Epithelial cell of prostate (primary cell): ENCODE measurements at regions not wholly inside any gene's neighbourhood (a gene's known extent, or its start where the extent isn't known, plus 50 kb on each side); places are given as distances from the start of the nearest gene placed in this dataset.
"Not testable (repeated sequence)": the region's sequence is repeated elsewhere in the genome, so short reads cannot be mapped to it uniquely, and the experiment has no call there.

Experiments used
- DNase-seq: peaks from one replicate; pipeline ENCODE4 v3.0.0-alpha.2; 2011; ENCODE audit warnings: low read depth, low spot score
- H3K27ac ChIP-seq: fragments of 450-650 bp; 2 replicates; pipeline ENCODE4 v1.5.1; 2017; ENCODE audit warnings: mild to moderate bottlenecking

- H3K27ac ChIP-seq = no peak overlapping the region
- no peak for DNase-seq
These were observed 1303.3 kb downstream of the SUCLG1 start for GRCh38 chr2:83155826-83156225.

- no peak overlapping the region for H3K27ac ChIP-seq
- DNase-seq = no peak
These were observed 1315.1 kb downstream of the SUCLG1 start for GRCh38 chr2:83143946-83144345.

DNA sequence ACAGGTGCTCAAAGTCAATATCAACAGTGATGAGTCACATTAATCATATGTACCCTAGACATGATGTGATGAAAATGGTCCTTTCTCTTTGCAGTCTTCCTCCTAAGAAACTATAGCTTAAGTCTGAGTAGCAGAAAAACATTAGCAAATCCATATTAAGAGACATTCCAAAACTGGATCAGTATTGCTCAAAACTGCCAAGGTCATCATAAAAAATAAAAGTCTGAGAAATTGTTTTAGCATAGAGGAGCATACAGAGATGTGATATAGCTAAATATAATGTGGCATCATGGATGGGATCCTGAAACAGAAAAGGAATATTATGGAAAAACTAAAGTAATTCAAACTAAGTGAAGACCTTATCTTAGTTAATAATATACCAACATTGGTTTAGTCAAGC, 1316.1 kb downstream of the SUCLG1 start:
- DNase-seq = no peak
- H3K27ac ChIP-seq = no peak overlapping the region

DNA sequence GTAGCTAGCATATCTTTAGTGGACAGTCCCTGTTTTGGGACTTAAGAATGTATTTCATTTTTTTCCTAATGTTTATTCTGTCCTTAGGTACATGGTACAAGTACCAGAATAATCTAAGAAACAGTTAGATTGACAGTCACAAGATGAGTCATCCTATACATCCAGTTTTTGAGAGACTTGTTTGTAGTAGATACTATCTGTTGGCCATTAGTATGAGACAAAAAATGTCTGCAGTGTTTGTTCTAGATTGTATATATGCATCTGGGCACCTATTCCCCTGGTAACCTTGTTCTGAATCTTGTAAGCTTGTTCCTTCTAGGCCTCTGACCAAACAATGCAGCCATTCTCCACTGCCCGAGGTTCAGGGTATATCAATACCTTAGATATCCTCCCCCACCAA, 1343.5 kb downstream of the SUCLG1 start:
- DNase-seq = no peak
- no peak overlapping the region for H3K27ac ChIP-seq

DNA sequence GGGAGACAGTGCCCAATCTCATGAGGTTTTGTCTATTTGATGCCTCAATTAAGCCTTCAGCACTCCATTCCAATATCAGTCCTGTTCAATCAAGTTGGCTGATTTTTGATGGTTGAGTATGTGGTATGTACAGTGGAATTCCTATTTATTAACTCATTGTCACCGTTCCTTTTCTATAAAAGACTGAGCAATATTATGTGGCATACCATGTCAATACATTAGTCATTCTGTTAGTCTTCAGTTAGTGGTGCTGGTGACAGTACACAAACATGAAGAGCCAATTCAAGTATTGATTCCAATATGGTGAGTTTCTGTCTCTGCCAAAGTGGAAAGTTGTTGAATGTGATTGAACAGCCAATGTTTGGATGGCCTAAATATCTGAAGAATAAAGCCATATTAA, 1343.9 kb downstream of the SUCLG1 start:
- H3K27ac ChIP-seq = no peak overlapping the region

GRCh38 chr2:83113953-83114352, 1345.1 kb downstream of the SUCLG1 start:
- no peak for DNase-seq
- no peak overlapping the region for H3K27ac ChIP-seq

More for the DNA sequence above, 1343.9 kb downstream of the SUCLG1 start:
- DNase-seq = no peak

GRCh38 chr2:83112858-83113257, 1346.2 kb downstream of the SUCLG1 start:
- no peak for DNase-seq
- H3K27ac ChIP-seq = no peak overlapping the region

DNA sequence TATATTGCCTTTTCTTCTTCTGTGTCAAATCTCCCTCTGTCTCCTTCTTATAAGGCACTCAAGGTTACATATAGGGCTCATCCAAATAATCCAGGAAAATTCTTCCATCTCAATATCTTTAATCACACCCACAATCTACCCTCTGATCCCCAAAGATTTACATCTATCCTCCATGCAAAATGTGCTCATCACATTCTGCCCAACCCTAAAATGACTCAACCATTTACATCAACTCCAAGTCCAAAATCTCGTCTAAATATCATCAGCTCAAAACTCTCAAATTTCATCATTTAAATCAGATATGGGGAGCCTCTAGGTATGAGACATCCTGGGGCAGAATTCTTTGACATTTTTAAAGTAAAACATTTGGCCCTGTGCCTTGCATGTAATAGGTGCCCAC, 1349.8 kb downstream of the SUCLG1 start:
- no peak overlapping the region for H3K27ac ChIP-seq
- DNase-seq = no peak

DNA sequence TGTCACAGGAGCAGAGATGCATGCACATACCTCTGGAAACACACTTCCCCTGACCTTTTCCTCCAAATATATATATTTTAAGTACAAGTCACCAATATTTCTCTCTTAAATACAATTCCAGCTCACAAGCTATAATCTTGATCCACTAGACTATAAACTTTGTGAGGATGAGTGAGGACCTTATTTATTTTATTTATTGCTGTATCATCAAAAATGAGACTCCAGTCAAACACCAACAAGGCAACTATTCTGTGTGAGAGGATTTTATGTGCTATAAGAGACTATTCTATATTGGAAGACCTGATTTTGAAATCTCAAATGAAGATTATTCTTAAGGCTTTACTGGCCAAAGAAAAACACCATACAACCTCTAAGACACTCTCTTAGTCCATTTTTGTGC, 1352.2 kb downstream of the SUCLG1 start:
- DNase-seq = no peak

DNA sequence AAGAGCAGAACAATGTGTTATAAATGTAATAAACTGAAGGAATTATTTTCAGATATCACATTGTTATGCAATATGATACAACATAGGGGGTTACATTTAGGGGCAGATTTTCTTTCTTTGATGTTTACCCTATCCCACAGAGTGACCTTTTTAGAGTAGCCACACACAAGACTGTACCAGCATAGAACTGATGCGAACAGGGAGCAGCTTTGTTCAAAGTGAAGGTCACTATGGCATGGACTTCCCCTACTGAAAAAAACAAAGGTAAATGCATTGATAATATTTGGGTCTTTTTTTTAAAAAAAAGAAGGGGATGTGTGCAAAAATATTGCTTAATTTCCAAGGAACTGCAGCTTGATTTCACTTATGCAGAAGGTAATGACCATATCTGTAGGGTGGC, 1354.9 kb downstream of the SUCLG1 start:
- no peak for DNase-seq
- H3K27ac ChIP-seq = peak overlapping the region; percentile 50

More for the DNA sequence above, 1352.2 kb downstream of the SUCLG1 start:
- H3K27ac ChIP-seq = no peak overlapping the region

- no peak for DNase-seq
- peak overlapping the region; percentile 50 for H3K27ac ChIP-seq
These were observed 1355.5 kb downstream of the SUCLG1 start for GRCh38 chr2:83103613-83104012.

DNA sequence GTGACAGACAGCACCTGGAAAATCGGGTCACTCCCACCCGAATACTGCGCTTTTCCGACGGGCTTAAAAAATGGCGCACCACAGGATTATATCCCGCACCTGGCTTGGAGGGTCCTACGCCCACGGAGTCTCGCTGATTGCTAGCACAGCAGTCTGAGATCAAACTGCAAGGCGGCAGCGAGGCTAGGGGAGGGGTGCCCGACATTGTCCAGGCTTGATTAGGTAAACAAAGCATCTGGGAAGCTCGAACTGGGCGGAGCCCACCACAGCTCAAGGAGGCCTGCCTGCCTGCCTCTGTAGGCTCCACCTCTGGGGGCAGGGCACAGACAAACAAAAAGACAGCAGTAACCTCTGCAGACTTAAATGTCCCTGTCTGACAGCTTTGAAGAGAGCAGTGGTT, 1370.0 kb downstream of the SUCLG1 start:
- not testable (repeated sequence) for DNase-seq, H3K27ac ChIP-seq

- no peak for DNase-seq
- no peak overlapping the region for H3K27ac ChIP-seq
These were observed 1373.2 kb downstream of the SUCLG1 start for GRCh38 chr2:83085869-83086268.

DNA sequence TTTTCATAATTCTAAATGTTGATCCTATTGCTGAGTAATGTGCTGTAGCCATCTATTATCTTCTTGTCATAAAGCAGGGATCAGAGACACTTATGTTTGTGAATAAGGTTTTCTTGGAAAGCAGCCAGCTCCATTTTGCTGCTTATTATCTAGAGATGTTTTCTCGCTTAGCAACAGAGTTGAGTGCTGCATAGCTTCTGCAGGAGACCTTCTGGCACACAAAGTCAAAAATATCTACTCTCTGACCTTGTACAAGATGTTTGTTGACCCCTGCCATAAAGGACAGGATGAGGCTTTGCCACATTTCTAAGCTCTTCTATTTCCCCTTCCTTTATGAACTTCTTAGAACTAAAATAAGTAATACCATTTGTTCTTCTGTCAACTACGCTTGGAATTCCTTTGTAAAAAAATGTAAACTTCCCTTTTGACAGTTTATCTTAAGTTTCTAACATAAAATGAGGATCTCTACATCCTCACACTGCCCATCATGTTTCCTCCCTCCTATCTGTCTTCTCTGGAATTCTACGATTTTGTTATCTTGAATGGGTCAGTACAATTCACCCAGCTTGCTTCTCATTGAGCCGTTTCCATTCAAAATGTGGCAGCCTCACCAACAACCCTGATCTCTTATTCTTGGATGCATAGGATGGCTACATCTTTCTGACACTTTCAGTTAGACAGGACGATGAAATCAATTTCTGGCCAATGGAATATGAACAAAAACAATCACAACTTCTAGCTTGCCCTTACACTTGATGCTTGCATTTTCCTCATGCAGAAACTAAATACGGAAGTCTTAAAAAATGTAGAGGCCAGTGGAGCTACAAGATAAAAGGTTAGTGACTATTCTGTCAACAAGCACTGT, 1377.0 kb downstream of the SUCLG1 start:
- H3K27ac ChIP-seq = no peak overlapping the region
- no peak for DNase-seq

DNA sequence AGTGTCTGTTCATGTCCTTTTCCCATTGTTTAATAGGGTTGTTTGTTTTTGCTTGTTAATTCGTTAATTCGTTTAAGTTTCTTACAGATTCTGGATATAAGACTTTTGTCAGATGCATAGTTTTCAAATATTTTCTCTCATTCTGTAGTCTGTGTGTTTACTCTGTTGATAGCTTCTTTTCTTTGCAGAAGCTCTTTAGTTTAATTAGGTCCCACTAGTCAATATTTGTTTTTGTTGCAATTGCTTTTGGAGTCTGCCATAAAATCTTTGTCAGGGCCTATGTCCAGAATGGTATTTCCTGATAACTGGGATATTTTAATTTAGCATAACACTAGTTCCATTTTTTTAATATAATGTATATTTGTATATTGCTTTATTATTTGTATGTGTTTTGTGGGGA, 1380.1 kb downstream of the SUCLG1 start:
- no peak overlapping the region for H3K27ac ChIP-seq
- DNase-seq = no peak

DNA sequence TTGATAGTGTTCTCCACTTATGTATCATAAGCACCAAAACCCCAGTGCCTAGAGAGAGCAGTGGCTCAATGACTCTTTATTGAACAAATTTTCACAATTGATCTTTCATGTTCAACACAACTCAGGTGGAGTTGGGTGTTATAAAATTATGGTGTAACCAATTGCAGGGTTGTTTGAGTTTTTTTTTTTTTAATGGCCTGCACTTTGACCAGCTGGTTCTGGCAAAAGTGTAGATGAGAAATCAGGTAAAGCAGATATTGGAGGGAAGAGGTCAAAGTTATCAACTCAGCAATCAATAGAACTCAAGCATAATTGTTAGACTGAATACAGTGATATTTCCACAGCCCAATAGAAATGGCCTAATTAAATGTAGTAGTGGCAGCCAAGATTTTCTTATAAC, 1386.3 kb downstream of the SUCLG1 start:
- no peak for DNase-seq
- H3K27ac ChIP-seq = no peak overlapping the region

- no peak for DNase-seq
- H3K27ac ChIP-seq = no peak overlapping the region
These were observed 1387.2 kb downstream of the SUCLG1 start for GRCh38 chr2:83071914-83072313.

DNA sequence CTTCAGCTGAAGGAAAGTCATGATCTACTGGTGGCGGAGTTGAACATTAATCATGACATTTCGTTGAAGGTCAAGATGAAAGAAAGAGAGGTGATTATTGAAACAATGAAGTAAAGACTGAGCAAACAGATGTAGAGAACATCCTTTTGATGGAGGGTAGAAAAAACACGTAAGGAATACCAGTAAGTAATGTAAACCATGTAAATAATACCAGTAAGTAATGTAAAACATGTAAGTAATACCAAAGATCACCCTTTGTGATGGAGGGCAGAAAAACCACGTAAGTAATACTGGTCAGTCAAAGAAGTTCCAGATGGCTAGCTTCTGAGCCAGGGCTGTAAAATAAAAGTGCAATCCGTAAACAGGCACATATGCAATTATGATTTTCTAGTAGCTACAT, 1387.7 kb downstream of the SUCLG1 start:
- DNase-seq = no peak
- H3K27ac ChIP-seq = no peak overlapping the region

- no peak overlapping the region for H3K27ac ChIP-seq
- no peak for DNase-seq
These were observed 1389.4 kb downstream of the SUCLG1 start for GRCh38 chr2:83069724-83070123.

GRCh38 chr2:83068714-83069113, 1390.4 kb downstream of the SUCLG1 start:
- H3K27ac ChIP-seq = no peak overlapping the region
- no peak for DNase-seq

DNA sequence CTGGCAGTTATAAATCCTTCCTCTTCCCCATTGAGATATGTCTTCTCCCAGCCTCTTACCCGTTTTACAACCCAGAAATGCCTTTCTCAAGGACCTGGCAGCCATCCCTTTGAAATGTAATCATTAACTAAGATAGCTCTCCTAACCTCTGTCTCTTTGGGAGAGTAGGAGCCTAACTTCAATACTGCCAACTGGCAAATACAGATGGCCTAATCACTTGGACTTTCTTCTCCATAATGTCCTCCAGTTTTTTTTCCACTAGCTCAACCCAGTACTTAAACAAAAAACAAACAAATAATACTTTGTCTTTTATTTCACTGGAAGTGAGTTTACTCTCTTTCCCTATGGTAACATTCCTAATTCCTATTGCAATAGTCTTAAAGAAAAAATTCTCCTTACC, 1391.1 kb downstream of the SUCLG1 start:
- no peak overlapping the region for H3K27ac ChIP-seq
- DNase-seq = no peak

- DNase-seq = no peak
- H3K27ac ChIP-seq = no peak overlapping the region
These were observed 1395.1 kb downstream of the SUCLG1 start for GRCh38 chr2:83063933-83064332.
